ENCODE measurements at regions not wholly inside any gene's neighbourhood (a gene's known extent, or its start where the extent isn't known, plus 50 kb on each side); places are given as distances from the start of the nearest gene placed in this dataset.

DNA sequence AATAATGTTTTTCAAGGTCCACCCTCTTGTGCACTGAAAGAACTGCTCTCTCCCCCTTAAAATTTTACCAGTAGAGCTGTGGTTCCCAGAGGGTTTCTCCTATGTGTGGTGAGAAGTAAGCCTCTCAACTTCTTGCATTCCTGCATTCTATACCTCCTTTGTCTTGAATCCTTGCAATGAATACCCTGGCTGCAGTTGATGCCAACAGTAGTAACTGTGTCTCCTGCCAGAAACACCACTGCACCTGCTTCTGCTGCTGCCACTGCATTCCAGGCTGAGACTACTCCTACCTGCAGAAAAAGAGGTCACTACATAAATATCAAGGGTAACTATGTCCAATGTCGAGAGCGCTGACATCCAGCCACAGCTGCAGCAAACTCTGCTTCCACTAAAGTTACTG is 203.7 kb downstream of the TMEM167A start:
- TF ChIP-seq, protein P1, sequence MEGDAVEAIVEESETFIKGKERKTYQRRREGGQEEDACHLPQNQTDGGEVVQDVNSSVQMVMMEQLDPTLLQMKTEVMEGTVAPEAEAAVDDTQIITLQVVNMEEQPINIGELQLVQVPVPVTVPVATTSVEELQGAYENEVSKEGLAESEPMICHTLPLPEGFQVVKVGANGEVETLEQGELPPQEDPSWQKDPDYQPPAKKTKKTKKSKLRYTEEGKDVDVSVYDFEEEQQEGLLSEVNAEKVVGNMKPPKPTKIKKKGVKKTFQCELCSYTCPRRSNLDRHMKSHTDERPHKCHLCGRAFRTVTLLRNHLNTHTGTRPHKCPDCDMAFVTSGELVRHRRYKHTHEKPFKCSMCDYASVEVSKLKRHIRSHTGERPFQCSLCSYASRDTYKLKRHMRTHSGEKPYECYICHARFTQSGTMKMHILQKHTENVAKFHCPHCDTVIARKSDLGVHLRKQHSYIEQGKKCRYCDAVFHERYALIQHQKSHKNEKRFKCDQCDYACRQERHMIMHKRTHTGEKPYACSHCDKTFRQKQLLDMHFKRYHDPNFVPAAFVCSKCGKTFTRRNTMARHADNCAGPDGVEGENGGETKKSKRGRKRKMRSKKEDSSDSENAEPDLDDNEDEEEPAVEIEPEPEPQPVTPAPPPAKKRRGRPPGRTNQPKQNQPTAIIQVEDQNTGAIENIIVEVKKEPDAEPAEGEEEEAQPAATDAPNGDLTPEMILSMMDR (IDR thresholded peaks at IDR 0.05) = no peak
- TF ChIP-seq POLR2A (IDR thresholded peaks at IDR 0.05) = no peak
- TF ChIP-seq EP300 (IDR thresholded peaks at IDR 0.05; ENCODE audit: low read depth) = no peak

Measured in transverse colon (tissue), 3 donors.